ENCODE measurements at regions not wholly inside any gene's neighbourhood (a gene's known extent, or its start where the extent isn't known, plus 50 kb on each side); places are given as distances from the start of the nearest gene placed in this dataset.

- Histone ChIP-seq H3K9me3 (peaks cover 0 to 12% (median 0%) of the 10 kb centered on the region in 3 donors), H3K4me3 (no peak overlapping the region), H3K27me3 (no peaks in the 10 kb centered on the region), H3K36me3 (no peaks in the 10 kb centered on the region), H3K4me1 (no peaks in the 10 kb centered on the region), H3K27ac (no peak overlapping the region)
- no peak for ATAC-seq
- TF ChIP-seq CTCF (IDR thresholded peaks at IDR 0.05) (no peak), EP300 (IDR thresholded peaks at IDR 0.05) (no peak), POLR2AphosphoS5 (IDR thresholded peaks at IDR 0.05) (no peak), POLR2A (IDR thresholded peaks at IDR 0.05) (no peak)
- 78 to 80% methylated on average over 1 of the region's 1 CpG for WGBS, 2 donors (ENCODE audit: low coverage in 1 of 2)
These were observed 1859.6 kb downstream of the C4orf33 start for GRCh38 chr4:130955520-130955919.

- no peaks in the 10 kb centered on the region for H3K27me3 ChIP-seq
- no peak for ATAC-seq
- 72 to 74% methylated on average over 4 of the region's 4 CpGs for WGBS, 2 donors (ENCODE audit: low coverage in 1 of 2)
- no peaks in the 10 kb centered on the region for H3K9me3 ChIP-seq
- H3K27ac ChIP-seq = no peak overlapping the region
- TF ChIP-seq POLR2AphosphoS5 (IDR thresholded peaks at IDR 0.05) = no peak
- TF ChIP-seq EP300 (IDR thresholded peaks at IDR 0.05) = no peak
- TF ChIP-seq CTCF (IDR thresholded peaks at IDR 0.05) = no peak
- TF ChIP-seq POLR2A (IDR thresholded peaks at IDR 0.05) = no peak
- H3K4me1 ChIP-seq = no peaks in the 10 kb centered on the region
- H3K4me3 ChIP-seq = no peak overlapping the region
- H3K36me3 ChIP-seq = no peaks in the 10 kb centered on the region
These were observed 1889.4 kb downstream of the C4orf33 start for GRCh38 chr4:130985371-130985770.

GRCh38 chr4:130995988-130996387 is 1900.0 kb downstream of the C4orf33 start:
- no peaks in the 10 kb centered on the region for H3K9me3 ChIP-seq
- no peak for ATAC-seq
- H3K27me3 ChIP-seq = no peaks in the 10 kb centered on the region
- H3K4me3 ChIP-seq = no peak overlapping the region
- H3K27ac ChIP-seq = no peak overlapping the region
- no peak for TF ChIP-seq POLR2A (IDR thresholded peaks at IDR 0.05)
- TF ChIP-seq POLR2AphosphoS5 (IDR thresholded peaks at IDR 0.05) = no peak
- TF ChIP-seq CTCF (IDR thresholded peaks at IDR 0.05) = no peak
- TF ChIP-seq EP300 (IDR thresholded peaks at IDR 0.05) = no peak
- WGBS, 2 donors (ENCODE audit: low coverage in 1 of 2) = 78 to 81% methylated on average over 2 of the region's 2 CpGs
- H3K36me3 ChIP-seq = no peaks in the 10 kb centered on the region
- H3K4me1 ChIP-seq = no peaks in the 10 kb centered on the region

GRCh38 chr4:131001371-131001770 is 1905.4 kb downstream of the C4orf33 start:
- no peaks in the 10 kb centered on the region for H3K9me3 ChIP-seq
- no peaks in the 10 kb centered on the region for H3K36me3 ChIP-seq
- H3K27me3 ChIP-seq = no peaks in the 10 kb centered on the region
- no peak for TF ChIP-seq POLR2A (IDR thresholded peaks at IDR 0.05)
- TF ChIP-seq EP300 (IDR thresholded peaks at IDR 0.05) = no peak
- no peak for TF ChIP-seq CTCF (IDR thresholded peaks at IDR 0.05)
- no peak for TF ChIP-seq POLR2AphosphoS5 (IDR thresholded peaks at IDR 0.05)
- no peak overlapping the region for H3K4me3 ChIP-seq
- no peaks in the 10 kb centered on the region for H3K4me1 ChIP-seq
- no peak for ATAC-seq
- H3K27ac ChIP-seq = no peak overlapping the region

- TF ChIP-seq CTCF (IDR thresholded peaks at IDR 0.05) (no peak), POLR2AphosphoS5 (IDR thresholded peaks at IDR 0.05) (no peak), POLR2A (IDR thresholded peaks at IDR 0.05) (no peak)
- H3K4me1 ChIP-seq = no peaks in the 10 kb centered on the region
- no peaks in the 10 kb centered on the region for H3K36me3 ChIP-seq
- no peaks in the 10 kb centered on the region for H3K27me3 ChIP-seq
- ATAC-seq = no peak
- H3K4me3 ChIP-seq = no peak overlapping the region
- WGBS, 2 donors (ENCODE audit: low coverage in 1 of 2) = 69 to 90% methylated on average over 1 of the region's 1 CpG
- H3K27ac ChIP-seq = no peak overlapping the region
- no peaks in the 10 kb centered on the region for H3K9me3 ChIP-seq
These were observed 1906.2 kb downstream of the C4orf33 start for GRCh38 chr4:131002132-131002531.

Measured in gastroesophageal sphincter (tissue), 4 donors.